Adrenal gland (tissue), 9 donors: ENCODE measurements at regions not wholly inside any gene's neighbourhood (a gene's known extent, or its start where the extent isn't known, plus 50 kb on each side); places are given as distances from the start of the nearest gene placed in this dataset.

Experiments used
- DNase-seq, 7 donors: peaks; one replicate each; pipeline ENCODE4 v3.0.0-alpha.2; 2019 to 2020
- H3K27ac ChIP-seq, 5 donors: fragments of 200-600 bp; sonication (generic) in 4 of 5; 1 replicate in 3 of 5; 2 replicates in 2 of 5; pipeline versions ENCODE4 v1.5.1 to v1.8.0; 2016 to 2020; ENCODE audit warnings: mild to moderate bottlenecking in 1 of 5
- H3K27me3 ChIP-seq: fragments of 200-600 bp; 2 replicates; pipeline ENCODE4 v1.8.0; 2021
- H3K36me3 ChIP-seq, 2 donors: fragments of 200-600 bp; replicated peaks in 1 of 2; 1 replicate in 1 of 2; 2 replicates in 1 of 2; pipeline versions ENCODE4 v1.5.1 to v1.8.0; 2018 to 2022
- H3K4me1 ChIP-seq, 2 donors: fragments of 200-600 bp; replicated peaks in 1 of 2; 1 replicate in 1 of 2; 2 replicates in 1 of 2; pipeline versions ENCODE4 v1.5.1 to v1.8.0; 2018 to 2021
- H3K4me3 ChIP-seq, 4 donors: fragments of 200-600 bp; sonication (generic) in 3 of 4; one replicate each; pipeline ENCODE4 v1.5.1; 2016 to 2018
- H3K9me3 ChIP-seq, 3 donors: fragments of 200-600 bp; sonication (generic) in 1 of 3; replicated peaks in 1 of 3; 1 replicate in 2 of 3; 2 replicates in 1 of 3; pipeline versions ENCODE4 v1.5.1 to v1.8.0; 2016 to 2021
- POLR2A ChIP-seq, 2 donors: fragments of 450-650 bp; IDR thresholded peaks; one replicate each; pipeline ENCODE4 v1.6.1; 2017; ENCODE audit warnings: antibody characterized with exemption in 2 of 2, mild to moderate bottlenecking in 2 of 2, moderate library complexity in 1 of 2
- WGBS, 4 donors: extraction: QIAGEN DNeasy Blood & Tissue Kit in 2 of 4; methylation state at CpG; one replicate each; pipeline versions ENCODE4 v1.1.5 to v1.1.7; 2013 to 2017; 5-methylcytosine and 5-hydroxymethylcytosine counted together
- intact Hi-C, 2 donors: fragments of 100-400 bp; cut with DNase I; formaldehyde crosslinking; loops; one replicate each; pipeline versions ENCODE4 v1.14.1 to v1.15.0; 2022 to 2023
- TF ChIP-seq, protein P1 (sequence below), 6 experiments: fragments of 450-650 bp in 4 of 6; fragments of 200-600 bp in 2 of 6; sonication (generic) in 1 of 6; IDR thresholded peaks; 1 replicate in 5 of 6; 2 replicates in 1 of 6; pipeline versions ENCODE4 v1.5.1 to v1.8.0; 2016 to 2021; ENCODE audit warnings: antibody characterized with exemption in 6 of 6, mild to moderate bottlenecking in 2 of 6, moderate library complexity in 1 of 6
- donor health status: healthy with polysubstance abuse.
- donor health status: Bipolar disorder and iron deficiency.
- donor health status: DM: yes; HTN: yes; CAD: no.
- donor health status: DM: no; HTN: no; CAD: no.
- donor health status: DM: no; HTN: no; CAD: no.

DNA sequence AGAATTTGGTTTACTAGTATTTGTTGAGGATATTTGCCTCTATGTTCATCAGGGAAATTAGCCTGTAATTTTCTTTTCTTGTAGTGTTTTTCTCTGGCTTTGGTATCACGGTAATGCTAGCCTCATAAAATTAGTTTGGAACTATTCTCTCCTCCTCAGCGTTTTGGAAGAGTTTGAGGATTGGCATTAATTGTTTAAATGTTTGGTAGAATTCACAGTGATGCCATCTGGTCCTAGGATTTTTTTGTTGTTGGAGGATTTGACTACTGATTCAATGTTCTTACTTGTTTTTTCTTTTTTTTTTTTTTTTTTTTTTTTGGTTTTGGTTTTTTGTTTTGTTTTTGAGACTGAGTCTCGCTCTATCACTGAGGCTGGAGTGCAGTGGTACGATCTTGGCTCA is 156.2 kb upstream of the BTBD3 start:
- intact Hi-C loops: no loop called here
- no peaks in the 10 kb centered on the region for H3K27me3 ChIP-seq
- no peak for DNase-seq
- no peak overlapping the region for H3K4me3 ChIP-seq
- no peaks in the 10 kb centered on the region for H3K4me1 ChIP-seq
- H3K27ac ChIP-seq: no peak overlapping the region
- WGBS, 4 donors: 70 to 84% (median 76%) methylated on average over 4 of the region's 4 CpGs
- no peaks in the 10 kb centered on the region for H3K36me3 ChIP-seq
- H3K9me3 ChIP-seq: no peaks in the 10 kb centered on the region
- TF ChIP-seq, protein P1, sequence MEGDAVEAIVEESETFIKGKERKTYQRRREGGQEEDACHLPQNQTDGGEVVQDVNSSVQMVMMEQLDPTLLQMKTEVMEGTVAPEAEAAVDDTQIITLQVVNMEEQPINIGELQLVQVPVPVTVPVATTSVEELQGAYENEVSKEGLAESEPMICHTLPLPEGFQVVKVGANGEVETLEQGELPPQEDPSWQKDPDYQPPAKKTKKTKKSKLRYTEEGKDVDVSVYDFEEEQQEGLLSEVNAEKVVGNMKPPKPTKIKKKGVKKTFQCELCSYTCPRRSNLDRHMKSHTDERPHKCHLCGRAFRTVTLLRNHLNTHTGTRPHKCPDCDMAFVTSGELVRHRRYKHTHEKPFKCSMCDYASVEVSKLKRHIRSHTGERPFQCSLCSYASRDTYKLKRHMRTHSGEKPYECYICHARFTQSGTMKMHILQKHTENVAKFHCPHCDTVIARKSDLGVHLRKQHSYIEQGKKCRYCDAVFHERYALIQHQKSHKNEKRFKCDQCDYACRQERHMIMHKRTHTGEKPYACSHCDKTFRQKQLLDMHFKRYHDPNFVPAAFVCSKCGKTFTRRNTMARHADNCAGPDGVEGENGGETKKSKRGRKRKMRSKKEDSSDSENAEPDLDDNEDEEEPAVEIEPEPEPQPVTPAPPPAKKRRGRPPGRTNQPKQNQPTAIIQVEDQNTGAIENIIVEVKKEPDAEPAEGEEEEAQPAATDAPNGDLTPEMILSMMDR (IDR thresholded peaks at IDR 0.05): no peak

DNA sequence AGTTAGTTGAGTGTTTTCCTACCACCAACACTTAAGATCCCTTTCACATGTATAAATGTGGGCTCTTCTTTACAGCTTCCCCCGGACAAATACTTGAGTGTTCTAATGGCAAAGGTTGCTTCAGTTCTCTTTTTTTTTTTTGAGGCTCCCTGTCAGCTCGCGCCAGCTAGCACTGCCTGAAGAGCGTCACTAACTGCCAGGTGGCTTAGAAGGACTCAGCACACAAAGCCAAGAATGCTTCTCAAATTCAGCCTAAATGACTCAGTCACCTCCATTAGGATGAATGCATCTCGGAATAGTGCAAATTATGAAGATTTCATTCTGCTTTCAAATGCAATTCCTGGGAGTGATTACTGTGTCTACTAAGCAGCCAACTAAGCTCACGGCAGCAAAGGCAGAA is 150.7 kb upstream of the BTBD3 start:
- 67 to 76% (median 73%) methylated on average over 6 of the region's 6 CpGs for WGBS, 4 donors
- Histone ChIP-seq H3K36me3 (no peaks in the 10 kb centered on the region), H3K4me1 (no peaks in the 10 kb centered on the region), H3K27ac (no peak overlapping the region), H3K27me3 (no peaks in the 10 kb centered on the region), H3K4me3 (no peak overlapping the region), H3K9me3 (no peaks in the 10 kb centered on the region)
- TF ChIP-seq, protein P1 (IDR thresholded peaks at IDR 0.05): no peak
- TF ChIP-seq POLR2A (IDR thresholded peaks at IDR 0.05): no peak
- no peak for DNase-seq
- intact Hi-C loops: no loop called here

DNA sequence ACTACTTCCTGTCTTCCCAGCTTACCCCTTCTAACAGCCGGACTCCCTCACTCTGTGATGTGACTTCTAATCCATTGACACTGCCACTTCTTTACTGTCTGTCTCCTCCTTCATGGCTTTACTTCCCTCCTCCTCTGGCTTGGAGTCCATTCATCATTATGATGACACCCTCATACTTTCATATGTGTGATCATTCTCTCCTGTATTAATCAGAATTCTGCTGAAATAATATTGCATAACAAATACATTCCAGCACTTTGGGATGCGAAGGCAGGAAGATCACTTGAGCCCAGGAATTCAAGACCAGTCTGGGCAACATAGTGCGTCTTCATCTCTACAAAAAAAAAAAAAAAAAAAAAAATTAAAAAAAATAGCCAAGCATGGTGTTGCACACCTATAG is 147.9 kb upstream of the BTBD3 start:
- Histone ChIP-seq H3K4me3 (no peak overlapping the region), H3K27me3 (no peaks in the 10 kb centered on the region), H3K4me1 (no peaks in the 10 kb centered on the region), H3K36me3 (no peaks in the 10 kb centered on the region), H3K27ac (no peak overlapping the region), H3K9me3 (no peaks in the 10 kb centered on the region)
- WGBS, 4 donors: 89 to 99% (median 94%) methylated on average over 3 of the region's 3 CpGs
- intact Hi-C loops: no loop called here
- TF ChIP-seq POLR2A (IDR thresholded peaks at IDR 0.05): no peak
- TF ChIP-seq, protein P1 (IDR thresholded peaks at IDR 0.05): no peak
- no peak for DNase-seq

DNA sequence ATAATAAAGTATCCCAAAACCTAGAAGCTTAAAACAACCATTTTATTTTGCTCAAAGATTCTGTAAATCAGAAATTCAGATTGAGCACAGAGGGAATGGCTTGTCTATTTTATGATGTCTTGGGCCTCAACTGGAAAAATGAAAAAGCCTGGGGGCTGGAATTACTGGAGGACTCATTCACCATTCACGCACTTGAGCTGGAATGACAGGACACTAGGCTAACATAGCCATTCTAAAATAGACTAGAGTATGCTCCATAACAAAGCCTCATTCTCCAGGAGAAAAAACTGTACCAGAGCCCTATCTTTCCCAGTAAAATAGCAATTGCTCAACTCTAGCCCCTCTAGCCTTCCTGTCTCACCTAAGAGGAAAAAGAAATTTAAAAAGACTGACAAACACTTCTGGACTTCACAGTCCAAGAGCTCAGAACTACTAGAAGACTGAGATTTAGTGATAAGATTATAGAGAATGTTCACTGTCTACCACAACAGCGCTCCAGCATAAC is 145.4 kb upstream of the BTBD3 start:
- Histone ChIP-seq H3K4me3 (no peak overlapping the region), H3K27me3 (no peaks in the 10 kb centered on the region), H3K27ac (no peak overlapping the region), H3K4me1 (no peaks in the 10 kb centered on the region), H3K9me3 (no peaks in the 10 kb centered on the region), H3K36me3 (no peaks in the 10 kb centered on the region)
- 91 to 97% (median 95%) methylated on average over 2 of the region's 2 CpGs for WGBS, 4 donors
- intact Hi-C loops: no loop called here
- no peak for DNase-seq
- TF ChIP-seq POLR2A (IDR thresholded peaks at IDR 0.05): no peak
- TF ChIP-seq, protein P1 (IDR thresholded peaks at IDR 0.05): no peak
